K562 (cell line): ENCODE measurements at regions not wholly inside any gene's neighbourhood (a gene's known extent, or its start where the extent isn't known, plus 50 kb on each side); places are given as distances from the start of the nearest gene placed in this dataset.

Source experiments
- ATAC-seq: fragments of 200-7000 bp; cut with Tn5 transposase; 3 replicates; pipeline ENCODE4 v1.9.1; 2020; ENCODE audit warnings: moderate library complexity
- BruUV-seq: library from RNA; stranded (reverse); fragments of 400-500 nt; replicated peaks from 2 replicates; lab custom pipeline; 2021; lab: Mats Ljungman, UMichigan
- CTCF ChIA-PET: fragments of 300-600 bp; formaldehyde crosslinking; extraction: SDS; loops from one replicate; lab custom pipeline; 2021; ENCODE audit warnings: low intra/inter-chr PET ratio; lab: Yijun Ruan, JAX
- POLR2A ChIA-PET: fragments of 300-600, 350-650 bp; sonication (Branson Sonifier 250); formaldehyde crosslinking; extraction: SDS; loops from one replicate; lab custom pipeline; 2021; ENCODE audit warnings: antibody characterized with exemption, inconsistent platforms; lab: Yijun Ruan, JAX
- DNase-seq, 4 experiments: peaks; one replicate each; pipeline versions ENCODE4 v3.0.0 to v3.0.0-alpha.2; 2011 to 2018; ENCODE audit warnings: low spot score in 3 of 4, mixed read lengths in 3 of 4; ENCODE audit errors: extremely low read depth in 1 of 4
- FAIRE-seq: peaks from 2 replicates; lab custom pipeline; 2011; peaks lifted over from hg19 to GRCh38; lab: Jason Lieb, UNC
- H2AFZ ChIP-seq: 2 replicates; pipeline ENCODE4 v1.6.0; 2011; ENCODE audit warnings: low read depth, low read length, control low read depth, inconsistent platforms
- H3K27ac ChIP-seq: fragments of 200-600 bp; 3 replicates; pipeline ENCODE4 v1.8.0; 2011; ENCODE audit warnings: low read depth, mild to moderate bottlenecking, control low read depth, inconsistent platforms, low read length, moderate library complexity, mixed read lengths; ENCODE audit errors: extremely low read depth
- H3K27me3 ChIP-seq, 2 experiments: fragments of 300-600 bp in 1 of 2; 2 replicates in 1 of 2; 3 replicates in 1 of 2; pipeline versions ENCODE4 v1.6.0 to v1.8.0; 2011; ENCODE audit warnings: inconsistent platforms in 2 of 2, low read length in 2 of 2, mild to moderate bottlenecking in 1 of 2, mixed read lengths in 1 of 2, moderate library complexity in 1 of 2; ENCODE audit not compliant: control insufficient read depth in 2 of 2, insufficient read depth in 2 of 2
- H3K36me3 ChIP-seq: fragments of 300-600 bp; 3 replicates; pipeline ENCODE4 v1.8.0; 2011; ENCODE audit warnings: mild to moderate bottlenecking, low read length, inconsistent platforms; ENCODE audit not compliant: control insufficient read depth, insufficient read depth
- H3K4me1 ChIP-seq, 2 experiments: fragments of 200-600 bp in 1 of 2; replicated peaks in 1 of 2; 2 replicates in 1 of 2; 3 replicates in 1 of 2; pipeline versions ENCODE4 v1.5.1 to v1.8.0; 2011; ENCODE audit warnings: inconsistent platforms in 2 of 2, low read length in 2 of 2, mild to moderate bottlenecking in 1 of 2, mixed read lengths in 1 of 2, moderate library complexity in 1 of 2; ENCODE audit not compliant: control insufficient read depth in 2 of 2, insufficient read depth in 2 of 2
- H3K4me2 ChIP-seq: 2 replicates; pipeline ENCODE4 v1.6.1; 2011; ENCODE audit warnings: low read length, control low read depth, inconsistent platforms, mixed read lengths; ENCODE audit not compliant: insufficient read depth
- H3K4me3 ChIP-seq: fragments of 200-600 bp; sonication (generic), shearing (Covaris generic); 2 replicates; pipeline ENCODE4 v1.5.1; 2016; ENCODE audit warnings: control low read depth, inconsistent platforms
- H3K79me2 ChIP-seq: fragments of 200-600 bp; 3 replicates; pipeline ENCODE4 v1.8.0; 2011; ENCODE audit warnings: low read length, inconsistent platforms; ENCODE audit not compliant: control insufficient read depth, insufficient read depth
- H3K9ac ChIP-seq, 2 experiments: 2 replicates each; pipeline versions ENCODE4 v1.6.0 to v1.6.1; 2011; ENCODE audit warnings: low read depth in 2 of 2, low read length in 2 of 2, control low read depth in 1 of 2, inconsistent platforms in 1 of 2, mild to moderate bottlenecking in 1 of 2, mixed read lengths in 1 of 2; ENCODE audit not compliant: insufficient read depth in 1 of 2
- H3K9me1 ChIP-seq: one replicate; pipeline ENCODE4 v1.6.0; 2011; ENCODE audit warnings: inconsistent platforms, mild to moderate bottlenecking, low read length, moderate library complexity; ENCODE audit not compliant: control insufficient read depth, insufficient read depth
- H3K9me3 ChIP-seq: replicated peaks from 2 replicates; pipeline ENCODE4 v1.5.1; 2011; ENCODE audit warnings: low read depth, low read length, inconsistent platforms; ENCODE audit not compliant: control insufficient read depth, insufficient read depth
- H4K20me1 ChIP-seq: replicated peaks from 2 replicates; pipeline ENCODE4 v1.6.1; 2011; ENCODE audit warnings: low read length, inconsistent platforms, mixed read lengths; ENCODE audit not compliant: control insufficient read depth, insufficient read depth
- ATF7 ChIP-seq: fragments of 450-650 bp; IDR thresholded peaks from 2 replicates; pipeline ENCODE4 v1.7.1; 2014; ENCODE audit warnings: mild to moderate bottlenecking, moderate library complexity
- RBM14 ChIP-seq: fragments of 200-400 bp; formaldehyde crosslinking; IDR thresholded peaks from 2 replicates; pipeline ENCODE4 v1.6.1; 2018; ENCODE audit warnings: low read depth, mild to moderate bottlenecking, low read length, moderate library complexity, borderline replicate concordance; ENCODE audit not compliant: insufficient read depth
- RHOXF2B ChIP-seq: fragments of 250-450 bp; sonication (Bioruptor Pico); conservative IDR thresholded peaks from 2 replicates; pipeline ENCODE4 v1.5.1; 2021
- SIN3B ChIP-seq: fragments of 450-650 bp; IDR thresholded peaks from 2 replicates; pipeline ENCODE4 v1.6.1; 2017; ENCODE audit warnings: low read depth, mild to moderate bottlenecking, moderate library complexity
- TAL1 ChIP-seq: fragments of 450-650 bp; IDR thresholded peaks from 2 replicates; pipeline ENCODE4 v1.6.1; 2016; ENCODE audit warnings: mild to moderate bottlenecking
- ZSCAN29 ChIP-seq: fragments of 450-650 bp; IDR thresholded peaks from 2 replicates; pipeline ENCODE4 v1.6.1; 2017
- WGBS: fragments of 100-300 bp; shearing (Covaris generic); methylation state at CpG from one replicate; pipeline ENCODE4 v1.1.6; 2016; ENCODE audit warnings: low coverage, mixed read lengths; ENCODE audit not compliant: insufficient coverage; ENCODE audit errors: missing lambda C conversion rate; 5-methylcytosine and 5-hydroxymethylcytosine counted together
- in situ Hi-C: fragments of 300-500 bp; cut with MboI; formaldehyde crosslinking; loops from 4 replicates; pipeline ENCODE4 v1.15.0; 2018; ENCODE audit warnings: inconsistent platforms, mixed read lengths
- intact Hi-C: fragments of 100-400 bp; cut with micrococcal nuclease; formaldehyde crosslinking; loops from 2 replicates; pipeline ENCODE4 v1.14.2; 2022
- TF ChIP-seq, protein P1 (sequence below): fragments of 450-650 bp; IDR thresholded peaks from 2 replicates; pipeline ENCODE4 v1.6.1; 2016; ENCODE audit warnings: antibody characterized with exemption

DNA sequence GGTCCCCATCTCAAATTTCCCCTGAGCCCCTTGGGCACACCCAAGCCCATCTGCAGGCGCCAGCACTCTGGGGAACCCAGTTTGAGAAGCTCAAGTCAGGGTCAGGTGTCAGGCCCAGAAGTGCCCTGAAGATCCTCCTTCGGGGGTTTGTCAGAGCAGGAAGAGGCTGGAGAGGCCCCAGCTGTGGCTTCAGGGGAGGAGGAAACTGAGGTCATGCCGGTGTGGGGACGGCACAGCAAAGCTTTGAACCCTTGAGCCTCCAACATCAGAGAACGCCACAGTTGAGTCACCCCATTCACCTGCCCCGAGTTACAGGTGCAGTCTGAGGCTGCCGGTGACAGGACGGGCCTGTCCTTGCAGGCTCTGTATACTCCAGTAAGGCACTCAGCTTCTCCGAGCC is 140.2 kb upstream of the CIBAR2 start:
- DNase-seq: no peak
- Histone ChIP-seq H3K27ac (no peak overlapping the region), H2AFZ (no peak overlapping the region), H3K4me2 (no peak overlapping the region), H4K20me1 (peaks cover 62% of the 10 kb centered on the region), H3K9ac (peak overlapping the region in 1 of 2 experiments; percentile 24; a peak in 1 of 4 replicates), H3K9me3 (no peaks in the 10 kb centered on the region), H3K9me1 (peaks cover 10% of the 10 kb centered on the region), H3K4me3 (no peak overlapping the region), H3K4me1 (peaks cover 2 to 48% of the 10 kb centered on the region in 2 experiments; a peak in 3 of 5 replicates)
- BruUV-seq: no TSS peak
- 61% methylated on average over 9 of the region's 9 CpGs for WGBS
- no peak for FAIRE-seq
- CTCF ChIA-PET: interaction anchor here (0.5 kb wide), 1 partner anchor 1032 kb away, joined by 4 read pairs; no protein-coding TSS in a partner anchor
- ATAC-seq: no peak
- TF ChIP-seq SIN3B: no peak
- no peak for TF ChIP-seq TAL1
- no peak for TF ChIP-seq RBM14
- TF ChIP-seq ZSCAN29: no peak
- TF ChIP-seq, protein P1, sequence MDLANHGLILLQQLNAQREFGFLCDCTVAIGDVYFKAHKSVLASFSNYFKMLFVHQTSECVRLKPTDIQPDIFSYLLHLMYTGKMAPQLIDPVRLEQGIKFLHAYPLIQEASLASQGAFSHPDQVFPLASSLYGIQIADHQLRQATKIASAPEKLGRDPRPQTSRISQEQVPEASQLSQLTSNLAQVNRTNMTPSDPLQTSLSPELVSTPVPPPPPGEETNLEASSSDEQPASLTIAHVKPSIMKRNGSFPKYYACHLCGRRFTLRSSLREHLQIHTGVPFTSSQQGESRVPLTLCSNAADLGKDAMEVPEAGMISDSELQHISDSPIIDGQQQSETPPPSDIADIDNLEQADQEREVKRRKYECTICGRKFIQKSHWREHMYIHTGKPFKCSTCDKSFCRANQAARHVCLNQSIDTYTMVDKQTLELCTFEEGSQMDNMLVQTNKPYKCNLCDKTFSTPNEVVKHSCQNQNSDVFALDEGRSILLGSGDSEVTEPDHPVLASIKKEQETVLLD: no peak
- TF ChIP-seq ATF7: no peak
- no peak for TF ChIP-seq RHOXF2B (CRISPR knock-in tag)
- TF ChIP-seq, all 486 proteins: peak for 0
- intact Hi-C loops: no loop called here
- POLR2A ChIA-PET: interaction anchor here (0.6 to 1.2 kb wide), 5 partner anchors 12 to 348 kb away, joined by 3 to 4 read pairs (median 3); no protein-coding TSS in a partner anchor
- in situ Hi-C loops: loop anchor here (10.0 kb wide), 1 partner anchor 138 kb away; the partner anchor contains the start of gene CIBAR2
- no peaks in the 10 kb centered on the region for H3K36me3 ChIP-seq
- H3K79me2 ChIP-seq: peaks cover 6% of the 10 kb centered on the region; the same call in 2 of the 3 replicates
- H3K27me3 ChIP-seq: no peaks in the 10 kb centered on the region
